Frontal cortex (tissue), 3 donors: ENCODE measurements at regions not wholly inside any gene's neighbourhood (a gene's known extent, or its start where the extent isn't known, plus 50 kb on each side); places are given as distances from the start of the nearest gene placed in this dataset.

ENCODE experiments used
- DNase-seq, 2 donors: peaks; one replicate each; pipeline ENCODE4 v3.0.0; 2012; ENCODE audit warnings: low spot score in 2 of 2
- FAIRE-seq: peaks from 2 replicates; lab custom pipeline; 2012; peaks lifted over from hg19 to GRCh38; lab: Jason Lieb, UNC
- donor health status: control.
- donor health status: control.
- donor health status: control.

DNA sequence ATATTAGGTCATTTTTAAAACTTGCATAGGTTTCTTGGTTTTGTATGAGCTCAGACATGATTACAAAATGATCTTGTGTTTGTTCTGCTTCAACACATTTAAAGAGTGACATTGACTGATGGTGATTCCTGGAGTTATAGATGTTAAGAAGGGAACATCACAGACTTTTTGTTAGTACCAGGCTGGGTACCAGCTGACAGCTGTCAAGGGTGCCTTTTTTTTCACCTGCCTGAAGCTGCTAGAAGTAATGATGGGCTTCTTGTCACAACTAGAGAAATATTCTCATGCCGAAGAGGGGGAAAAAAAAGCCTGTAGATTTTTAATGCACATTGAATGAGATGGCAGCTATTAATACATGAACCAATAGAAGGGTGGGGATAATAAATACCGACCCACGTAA is 226.6 kb upstream of the TRAM1L1 start:
- DNase-seq (no peak), FAIRE-seq (no peak)

DNA sequence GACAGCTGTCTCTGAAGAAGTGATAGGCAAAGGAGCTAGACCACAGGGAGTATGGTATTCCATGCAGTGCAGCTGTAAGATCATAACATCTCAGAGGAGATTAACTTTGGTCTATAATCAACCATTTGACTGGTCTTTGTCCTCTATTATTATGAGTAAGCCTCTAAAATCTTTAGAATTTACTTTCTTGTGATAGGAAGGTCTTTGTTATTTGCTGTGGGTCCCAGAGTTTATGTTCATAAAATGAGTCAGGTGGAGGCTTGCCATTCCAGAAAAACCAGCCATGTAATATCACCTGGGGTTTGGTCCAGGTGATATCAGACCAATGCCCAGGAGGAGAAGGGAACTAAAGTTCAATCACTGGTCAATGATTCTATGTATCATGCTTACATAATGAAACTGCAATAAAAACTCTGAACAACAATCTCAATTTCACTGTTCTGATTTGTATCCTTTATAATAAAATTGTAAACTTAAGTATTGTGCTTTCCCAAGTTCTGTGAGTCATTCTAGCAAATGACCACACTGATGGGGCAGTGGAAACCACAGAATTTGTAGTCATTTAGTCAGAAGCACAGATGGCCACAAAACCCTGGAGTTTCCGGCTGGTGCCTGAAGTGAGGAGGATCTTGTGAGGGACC is 239.6 kb upstream of the TRAM1L1 start:
- no peak for FAIRE-seq
- DNase-seq: no peak

DNA sequence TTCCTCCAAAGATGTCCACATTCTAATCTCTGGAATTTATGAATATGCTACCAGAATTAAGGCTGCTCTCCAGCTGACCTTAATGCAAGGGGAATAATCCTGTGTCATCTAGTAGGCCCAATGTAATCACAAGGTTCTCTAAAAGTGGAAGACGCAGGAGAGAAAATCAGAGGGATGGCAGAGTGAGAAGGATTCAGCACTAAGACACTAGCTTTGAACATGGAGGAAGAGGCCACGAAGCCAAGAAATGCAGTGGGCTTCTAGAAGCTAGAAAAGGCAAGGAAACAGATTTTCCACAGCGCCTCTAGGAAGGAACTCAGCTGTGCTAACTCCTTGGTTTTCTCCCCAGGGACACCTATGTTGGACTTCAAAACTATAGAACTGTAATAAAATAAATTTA is 240.7 kb upstream of the TRAM1L1 start:
- no peak for FAIRE-seq

DNA sequence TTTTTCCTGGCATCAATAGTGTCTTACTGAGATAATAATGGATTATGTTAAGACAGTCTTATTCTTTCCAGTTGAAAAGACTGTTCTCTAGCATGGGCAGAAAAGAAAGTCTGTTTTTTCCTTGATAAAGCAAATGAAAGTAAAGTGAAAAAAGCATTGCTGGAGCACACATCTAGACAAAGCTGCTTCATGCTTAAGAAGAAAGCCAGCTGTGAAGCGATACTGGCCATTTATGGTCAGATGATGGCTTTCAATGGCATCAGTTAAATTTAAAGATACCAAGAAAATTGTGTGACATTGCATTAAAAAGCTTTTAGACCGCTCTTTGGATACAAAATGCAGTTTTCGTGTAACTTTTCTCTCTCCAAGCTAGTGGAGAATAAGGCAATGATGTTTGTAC is 242.1 kb upstream of the TRAM1L1 start:
- FAIRE-seq (no peak), DNase-seq (no peak)

More for the DNA sequence above, 240.7 kb upstream of the TRAM1L1 start:
- DNase-seq: no peak

DNA sequence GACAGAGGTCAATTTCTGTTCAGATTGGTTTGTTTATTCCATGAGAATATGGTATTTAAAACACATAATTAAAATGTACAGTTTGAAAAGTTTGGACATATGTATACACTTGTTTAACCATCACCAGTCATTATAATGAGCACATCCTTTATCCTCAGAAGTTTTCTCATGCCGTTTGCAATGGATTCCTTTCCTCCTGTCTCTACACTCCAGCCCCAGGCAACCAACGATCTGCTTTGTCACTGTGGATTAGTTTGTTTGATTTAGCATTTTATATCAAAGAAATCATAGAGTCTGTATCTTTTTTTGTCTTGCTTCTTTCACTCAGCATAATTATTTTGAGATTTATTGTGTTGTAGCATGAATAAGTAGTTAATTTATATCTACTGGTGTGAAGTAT is 243.0 kb upstream of the TRAM1L1 start:
- no peak for DNase-seq

DNA sequence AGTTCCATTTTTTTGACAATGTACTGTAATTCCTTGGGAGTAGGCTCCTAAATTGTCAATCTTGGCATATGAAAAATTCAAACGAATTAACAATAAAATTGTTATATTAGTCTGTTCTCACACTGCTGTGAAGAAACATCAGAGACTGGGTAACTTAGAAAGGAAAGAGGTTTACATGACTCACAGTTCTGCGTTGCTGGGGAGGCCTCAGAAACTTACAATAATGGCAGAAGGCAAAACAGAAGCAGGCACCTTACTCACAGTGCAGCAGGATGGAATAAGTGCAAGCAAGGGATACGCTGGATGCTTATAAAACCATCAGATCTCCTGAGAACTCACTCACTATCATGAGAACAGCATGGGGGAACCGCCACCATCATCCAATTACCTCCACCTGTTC is 246.4 kb upstream of the TRAM1L1 start:
- FAIRE-seq (no peak), DNase-seq (no peak)

More for the DNA sequence above, 243.0 kb upstream of the TRAM1L1 start:
- no peak for FAIRE-seq

DNA sequence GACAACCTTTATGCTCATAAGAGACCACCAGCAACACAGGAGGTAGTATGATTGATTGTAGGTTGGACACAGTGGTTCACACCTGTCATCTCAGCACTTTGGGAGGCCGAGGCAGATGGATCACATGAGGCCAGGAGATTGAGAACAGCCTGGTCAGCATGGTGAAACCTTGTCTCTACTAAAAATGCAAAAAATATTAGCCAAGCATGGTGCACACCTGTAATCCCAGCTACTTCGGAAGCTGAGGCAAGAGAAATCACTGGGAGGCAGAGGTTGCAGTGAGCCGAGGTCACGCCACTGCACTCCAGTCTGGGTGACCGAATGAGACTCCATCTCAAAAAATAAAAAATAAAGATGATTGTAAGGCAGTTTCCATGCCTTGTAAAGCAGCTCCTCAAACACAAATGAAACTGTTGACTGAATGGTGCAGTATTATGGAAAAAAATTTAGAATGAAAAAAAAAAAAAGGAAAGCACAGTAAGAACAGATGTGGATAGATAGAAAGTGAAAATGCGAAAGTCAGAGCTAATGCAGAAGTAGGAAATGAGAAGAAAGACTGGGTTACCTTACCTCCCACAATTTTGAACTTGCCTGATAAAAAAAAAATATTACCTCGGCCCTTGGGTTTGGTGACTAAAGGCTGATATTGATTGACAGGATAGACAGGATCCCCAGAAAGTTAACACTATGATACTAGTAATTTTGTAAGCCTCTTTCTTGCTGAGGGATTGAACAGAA is 249.2 kb upstream of the TRAM1L1 start:
- FAIRE-seq (no peak), DNase-seq (no peak)

DNA sequence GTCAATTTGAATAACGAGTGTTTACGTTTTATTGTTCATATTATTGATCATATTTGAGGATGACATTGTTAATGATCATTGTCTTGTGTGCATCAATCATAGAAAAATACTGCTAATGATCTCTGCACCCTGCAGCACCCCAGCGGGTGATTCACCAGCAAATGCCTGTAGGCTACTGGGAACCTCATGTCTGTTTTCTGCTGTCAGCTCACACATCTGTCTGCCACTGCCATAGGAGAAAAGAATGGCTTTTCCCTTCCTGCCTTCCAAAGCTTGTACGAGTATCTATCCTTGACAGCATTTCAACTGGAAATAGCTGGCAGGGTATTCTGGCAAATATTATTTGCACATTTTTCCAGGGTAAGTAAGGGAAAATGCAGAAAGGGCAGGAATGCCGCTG is 272.1 kb upstream of the TRAM1L1 start:
- FAIRE-seq: no peak
- DNase-seq: no peak

DNA sequence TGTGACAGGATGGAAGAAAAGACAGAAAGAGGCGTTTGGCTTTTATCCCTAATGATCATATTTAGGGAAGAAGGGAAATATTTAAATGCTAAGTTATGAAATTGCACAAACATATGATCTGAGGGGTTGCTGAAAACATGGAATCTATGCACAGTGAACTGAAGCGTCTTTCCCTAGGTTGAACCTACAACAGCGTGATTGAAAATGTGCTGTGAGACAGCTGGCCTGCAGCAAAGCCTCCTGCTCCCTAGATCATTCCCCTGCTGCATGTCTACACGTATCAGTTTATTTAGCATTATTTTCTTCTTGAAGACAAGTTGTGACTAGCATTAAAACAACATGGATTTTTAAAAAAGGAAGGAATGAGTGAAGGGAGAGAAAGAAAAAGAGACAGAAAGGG is 272.5 kb upstream of the TRAM1L1 start:
- no peak for DNase-seq
- FAIRE-seq: no peak

DNA sequence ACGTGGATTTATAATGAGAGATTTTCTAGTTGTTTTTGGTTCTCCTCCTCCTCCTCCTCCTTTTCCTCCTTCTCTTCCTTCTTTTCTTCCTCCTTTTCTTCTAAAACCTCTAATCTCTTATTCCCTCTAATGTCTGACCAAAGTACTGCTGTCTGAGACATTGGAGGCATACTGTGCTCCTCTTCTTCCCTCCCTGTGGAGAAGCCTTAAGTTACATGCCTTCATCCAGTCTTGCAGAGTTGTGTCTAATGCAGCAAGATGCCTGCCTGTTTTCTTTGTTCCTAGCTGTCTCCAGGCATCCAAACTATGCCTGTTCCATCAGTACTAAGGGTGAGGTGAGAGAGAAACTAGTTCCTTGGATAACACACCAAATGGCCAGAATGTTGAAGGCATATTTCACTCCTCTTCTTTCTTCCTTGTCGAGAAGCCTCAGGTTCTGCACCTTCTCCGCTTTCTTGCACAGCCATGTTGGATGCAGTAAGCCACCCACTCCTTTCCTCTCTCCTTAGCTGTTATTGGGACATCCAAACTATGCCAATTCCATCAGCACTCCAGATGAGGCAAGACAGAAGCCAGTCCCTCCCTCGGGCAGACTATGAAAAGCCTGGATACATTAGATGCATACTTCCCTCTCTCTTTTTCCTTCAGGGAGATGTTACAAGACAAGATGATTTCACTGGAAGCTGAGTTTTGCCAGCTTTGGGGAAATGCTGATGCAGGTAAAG is 285.7 kb upstream of the TRAM1L1 start:
- no peak for FAIRE-seq
- DNase-seq: no peak

DNA sequence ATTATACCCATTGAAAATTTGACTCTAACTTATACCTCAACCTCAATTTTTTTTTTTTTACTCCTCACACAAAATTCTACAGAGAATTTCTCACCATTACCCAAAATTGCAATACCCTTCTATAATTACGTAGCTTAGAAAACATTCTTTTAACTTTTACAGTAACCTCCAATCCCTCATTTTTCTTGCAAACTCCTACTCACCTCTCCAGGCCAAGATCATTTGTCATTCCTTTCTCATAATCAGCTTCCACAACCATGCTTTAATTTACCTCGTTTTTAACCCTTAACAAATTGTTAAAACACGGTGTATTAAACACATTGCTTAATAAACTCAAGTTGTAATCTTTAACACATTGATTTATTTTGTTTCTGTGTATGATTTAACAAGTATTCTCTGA is 289.7 kb upstream of the TRAM1L1 start:
- no peak for DNase-seq
- no peak for FAIRE-seq

DNA sequence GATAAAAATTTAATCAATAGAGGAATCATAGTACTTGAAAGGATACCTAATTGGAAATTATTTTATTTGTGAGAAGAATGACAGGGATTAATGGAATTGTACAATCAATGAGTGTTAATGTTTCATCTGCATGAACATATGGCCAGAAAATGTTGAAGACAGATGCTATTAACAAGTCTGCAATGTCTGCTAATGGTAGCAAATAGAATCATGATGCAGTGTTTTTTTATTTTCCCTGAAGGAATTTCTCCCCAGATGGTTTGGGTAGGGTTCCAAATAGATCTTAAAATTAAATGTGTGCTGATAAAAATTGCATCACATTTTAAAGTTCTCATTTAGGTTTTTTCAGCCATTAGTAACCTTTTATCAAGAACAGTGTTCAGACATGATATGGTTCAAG is 291.3 kb upstream of the TRAM1L1 start:
- FAIRE-seq: no peak
- no peak for DNase-seq

DNA sequence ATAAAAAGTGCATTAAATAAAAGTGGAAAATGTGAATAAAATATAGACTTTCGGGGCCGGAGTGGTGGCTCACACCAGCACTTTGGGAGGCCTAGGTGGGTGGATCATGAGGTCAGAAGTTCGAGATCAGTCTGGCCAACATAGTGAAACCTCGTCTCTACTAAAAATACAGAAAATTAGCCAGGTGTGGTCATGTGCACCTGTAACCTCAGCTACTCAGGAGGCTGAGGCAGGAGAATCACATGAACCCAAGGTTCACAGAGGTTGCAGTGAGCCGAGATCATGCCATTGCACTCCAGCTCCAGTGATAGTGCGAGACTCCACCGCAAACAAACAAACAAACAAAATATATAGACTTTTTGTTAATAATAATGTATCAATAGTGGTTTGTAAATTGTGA is 293.6 kb upstream of the TRAM1L1 start:
- FAIRE-seq (no peak), DNase-seq (no peak)

DNA sequence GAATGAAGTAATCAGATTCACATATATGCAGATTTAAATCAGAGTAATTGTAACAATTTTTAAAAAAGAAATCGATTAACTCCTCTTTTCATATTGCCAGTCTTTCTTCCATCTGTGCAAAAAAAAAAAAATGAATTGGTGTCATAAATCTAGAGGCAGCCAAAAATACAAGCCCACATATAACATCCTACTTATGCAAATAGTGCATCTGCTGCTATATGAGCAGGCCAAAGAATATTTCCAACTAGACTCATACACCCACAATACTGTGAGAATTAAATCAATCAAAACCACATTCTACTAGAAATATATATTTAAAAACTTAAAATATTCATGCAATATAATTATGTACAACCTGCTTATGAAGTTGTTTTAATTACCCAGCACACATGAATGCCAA is 298.1 kb upstream of the TRAM1L1 start:
- FAIRE-seq: no peak
- DNase-seq: no peak

DNA sequence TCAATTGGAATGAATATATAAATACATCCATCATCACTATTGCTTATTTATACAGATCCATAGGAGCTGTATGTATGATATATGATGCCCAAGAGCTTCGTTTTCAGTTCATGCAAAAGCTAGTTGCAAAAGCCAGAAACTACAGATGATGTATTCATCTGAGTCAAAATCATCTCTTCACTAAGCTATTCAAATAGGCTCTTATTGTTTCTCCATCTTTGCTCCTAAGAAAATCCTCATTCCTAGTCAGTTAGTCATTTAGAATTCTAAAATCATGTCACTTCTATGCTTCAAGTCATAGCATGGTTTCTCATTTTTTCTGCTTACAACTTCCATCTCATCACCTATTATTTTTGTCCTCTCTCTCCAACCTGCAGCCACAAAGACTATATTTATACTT is 300.1 kb upstream of the TRAM1L1 start:
- DNase-seq: no peak
- FAIRE-seq: no peak

DNA sequence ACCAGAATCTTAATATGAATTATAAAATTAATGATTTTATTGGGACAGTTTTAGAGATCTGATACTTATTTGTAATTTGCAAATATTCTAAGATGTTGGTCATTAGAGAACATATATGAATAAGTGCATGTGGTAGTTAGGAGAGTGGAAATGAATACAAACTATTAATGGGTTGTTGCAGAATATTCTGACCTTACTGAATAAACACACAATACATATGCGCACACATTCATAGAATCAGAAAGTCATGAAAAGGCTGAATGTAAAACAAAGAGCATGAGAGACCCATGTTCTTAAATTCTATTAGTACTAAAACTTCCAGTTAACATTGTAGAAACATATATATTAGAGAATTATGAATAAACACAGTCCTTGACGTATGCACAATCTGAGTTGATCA is 301.7 kb upstream of the TRAM1L1 start:
- DNase-seq: no peak
- no peak for FAIRE-seq

DNA sequence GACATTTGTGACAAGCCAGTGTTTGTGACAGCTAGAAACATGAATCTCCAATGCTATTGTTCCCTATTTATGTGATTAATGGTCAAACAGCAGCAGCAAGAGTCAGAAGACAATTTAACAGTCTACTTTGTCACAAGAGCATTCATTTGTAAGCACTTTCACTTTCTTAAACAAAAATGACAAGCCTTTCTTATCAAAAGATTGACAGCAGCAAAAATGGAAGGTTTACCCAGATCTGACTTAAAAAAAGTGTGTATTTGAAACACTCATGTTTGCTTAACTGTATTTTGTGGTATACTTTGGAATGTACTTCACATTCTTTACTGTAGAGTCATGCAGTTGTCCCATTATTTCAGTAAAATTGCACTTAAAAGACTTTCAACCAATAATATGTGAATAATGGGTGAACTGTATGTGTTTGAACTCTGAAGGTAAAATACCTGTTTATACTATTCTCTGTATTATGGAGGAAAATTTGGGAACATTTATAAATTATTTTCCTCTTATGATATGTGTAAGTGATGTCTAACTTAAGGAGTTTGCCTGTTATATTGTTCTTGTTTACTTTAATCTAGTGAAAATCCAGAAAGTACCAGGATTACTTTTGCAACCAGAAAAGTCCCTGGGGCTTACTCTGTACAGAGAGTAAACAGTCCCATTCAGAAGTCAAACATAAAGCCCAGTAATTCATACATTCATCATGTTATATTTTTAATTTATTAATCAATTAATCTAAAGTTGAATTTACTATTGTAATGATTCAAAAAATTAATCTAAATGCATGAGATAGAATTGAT is 314.9 kb upstream of the TRAM1L1 start:
- FAIRE-seq (no peak), DNase-seq (no peak)

DNA sequence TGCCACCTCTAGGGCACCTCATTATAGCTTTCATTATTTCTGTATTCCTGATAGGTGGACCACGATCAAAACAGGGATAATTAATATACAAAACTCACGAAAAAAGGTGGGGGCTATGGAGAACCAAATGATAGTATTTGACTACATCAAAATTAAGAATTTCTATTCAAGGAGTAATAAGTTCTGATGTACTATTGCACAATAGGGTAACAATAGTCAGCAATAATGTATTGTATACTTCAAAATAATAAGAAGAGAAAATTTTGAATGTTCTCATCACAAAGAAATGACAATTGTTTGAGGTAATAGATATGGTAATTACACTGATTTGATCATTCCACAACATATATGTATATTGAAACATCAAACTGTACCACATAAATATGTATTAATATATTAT is 327.3 kb upstream of the TRAM1L1 start:
- FAIRE-seq (peak; percentile 69), DNase-seq (no peak)

DNA sequence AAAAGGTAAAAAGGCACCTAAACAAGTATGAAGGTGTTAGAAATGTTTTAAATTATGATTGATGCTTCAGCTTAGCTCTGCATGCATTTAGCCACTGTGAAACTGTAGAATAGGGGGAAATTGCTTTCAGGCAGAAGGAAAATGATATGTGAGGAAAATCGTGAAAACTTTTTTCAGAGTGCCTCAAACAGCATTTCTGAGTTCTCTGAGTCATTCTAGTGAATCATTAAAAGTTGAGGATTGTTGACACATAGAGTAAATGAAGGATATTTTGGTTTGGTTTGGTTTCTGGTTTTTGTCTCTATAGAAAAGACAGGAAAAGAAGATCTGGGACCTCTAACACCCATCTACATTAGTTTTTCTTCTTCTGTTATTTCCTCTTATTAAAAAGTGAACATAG is 332.5 kb upstream of the TRAM1L1 start:
- DNase-seq (no peak), FAIRE-seq (no peak)

DNA sequence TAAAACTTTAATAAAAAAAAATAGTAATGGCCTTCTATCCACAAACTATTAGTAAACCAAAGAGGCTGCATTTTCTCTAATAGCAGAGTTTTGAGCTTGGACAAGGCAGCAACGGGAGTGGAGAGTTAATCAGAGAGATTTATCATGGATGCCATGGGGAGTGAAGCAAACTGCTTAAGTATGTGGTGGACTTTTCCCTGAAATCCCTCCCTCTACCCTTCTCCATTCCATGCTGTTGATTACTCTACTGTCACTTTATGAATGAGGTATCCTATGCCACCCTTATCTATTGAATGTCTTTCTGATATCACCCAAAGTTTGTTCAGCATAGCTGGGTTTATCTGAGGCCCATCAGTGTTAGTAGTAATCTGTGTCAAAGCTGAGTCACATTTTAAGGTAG is 335.6 kb upstream of the TRAM1L1 start:
- DNase-seq (no peak), FAIRE-seq (no peak)

DNA sequence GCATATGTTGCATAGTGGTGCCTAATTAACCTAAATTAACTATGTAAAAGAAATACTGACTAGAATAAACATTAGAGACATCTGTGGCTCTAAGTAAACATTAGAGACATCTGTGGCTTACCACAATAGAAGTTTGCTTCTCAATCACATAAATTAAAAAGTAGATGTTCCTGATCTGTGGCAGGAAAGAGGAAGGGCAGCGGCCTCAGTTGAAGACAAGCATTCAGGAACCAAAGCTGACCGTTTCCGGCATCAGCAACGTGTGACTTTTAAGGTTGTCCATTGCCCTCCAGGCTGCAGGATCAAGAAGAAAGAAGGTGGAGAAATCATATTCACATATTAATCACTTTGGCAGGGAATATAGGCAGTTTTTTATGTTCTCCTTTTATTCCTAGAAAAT is 336.3 kb upstream of the TRAM1L1 start:
- DNase-seq (no peak), FAIRE-seq (no peak)
